HepG2 (cell line): ENCODE measurements at regions not wholly inside any gene's neighbourhood (a gene's known extent, or its start where the extent isn't known, plus 50 kb on each side); places are given as distances from the start of the nearest gene placed in this dataset.

ENCODE experiments used
- ARNTL ChIP-seq: sonication (generic); formaldehyde crosslinking; IDR thresholded peaks from 2 replicates; pipeline ENCODE4 v1.4.0; 2020; ENCODE audit warnings: mild to moderate bottlenecking, missing genetic modification reagents
- ATAD3A ChIP-seq: sonication (generic); formaldehyde crosslinking; IDR thresholded peaks from 2 replicates; pipeline ENCODE4 v1.4.0; 2020; ENCODE audit warnings: missing genetic modification reagents
- CEBPG ChIP-seq: IDR thresholded peaks from 2 replicates; pipeline ENCODE4 v1.6.1; 2016
- MAZ ChIP-seq, 2 experiments: sonication (generic) in 1 of 2; formaldehyde crosslinking in 1 of 2; IDR thresholded peaks; 2 replicates each; pipeline versions ENCODE4 v1.5.0 to v1.6.1; 2012 to 2020; ENCODE audit warnings: low read depth in 2 of 2, mild to moderate bottlenecking in 2 of 2, borderline replicate concordance in 1 of 2, improper control_type of control experiment in 1 of 2, low read length in 1 of 2, missing genetic modification reagents in 1 of 2, moderate library complexity in 1 of 2
- MEIS2 ChIP-seq: sonication (generic); formaldehyde crosslinking; IDR thresholded peaks from 2 replicates; pipeline ENCODE4 v1.9.0; 2021; ENCODE audit warnings: mild to moderate bottlenecking, missing genetic modification reagents
- NFE2L1 ChIP-seq: sonication (generic); formaldehyde crosslinking; IDR thresholded peaks from 2 replicates; pipeline ENCODE4 v1.4.0; 2020; ENCODE audit warnings: missing genetic modification reagents, mild to moderate bottlenecking, borderline replicate concordance
- RCOR2 ChIP-seq: IDR thresholded peaks from 2 replicates; pipeline ENCODE4 v1.6.1; 2016; ENCODE audit warnings: missing biosample characterization, missing genetic modification reagents
- SAP130 ChIP-seq: IDR thresholded peaks from 2 replicates; pipeline ENCODE4 v1.6.1; 2016; ENCODE audit warnings: low read depth
- SKI ChIP-seq: fragments of 450-650 bp; IDR thresholded peaks from one replicate; pipeline ENCODE4 v1.6.1; 2018; ENCODE audit warnings: mild to moderate bottlenecking; ENCODE audit not compliant: partially characterized antibody
- SMARCE1 ChIP-seq: fragments of 450-650 bp; IDR thresholded peaks from 2 replicates; pipeline ENCODE4 v1.6.1; 2017; ENCODE audit warnings: borderline replicate concordance
- SUZ12 ChIP-seq: fragments of 150-350 bp; IDR thresholded peaks from 2 replicates; pipeline ENCODE4 v1.6.1; 2014; ENCODE audit warnings: low read depth, low read length
- TGIF2 ChIP-seq: IDR thresholded peaks from 2 replicates; pipeline ENCODE4 v1.6.1; 2016; ENCODE audit warnings: control low read depth, missing compliant biosample characterization
- ZNF251 ChIP-seq: sonication (generic); formaldehyde crosslinking; IDR thresholded peaks from 2 replicates; pipeline ENCODE4 v1.9.0; 2021; ENCODE audit warnings: mild to moderate bottlenecking, missing genetic modification reagents
- ZNF644 ChIP-seq: IDR thresholded peaks from 2 replicates; pipeline ENCODE4 v1.6.1; 2016; ENCODE audit warnings: low read depth
- ZNF660 ChIP-seq: sonication (generic); formaldehyde crosslinking; IDR thresholded peaks from 2 replicates; pipeline ENCODE4 v1.5.1; 2020; ENCODE audit warnings: mild to moderate bottlenecking, low read depth, missing genetic modification reagents, borderline replicate concordance
- TF ChIP-seq, protein P1 (sequence below): sonication (generic); formaldehyde crosslinking; IDR thresholded peaks from 2 replicates; pipeline ENCODE4 v1.4.0; 2020; ENCODE audit warnings: missing genetic modification reagents, borderline replicate concordance
- TF ChIP-seq, protein P2 (sequence below): sonication (generic); formaldehyde crosslinking; IDR thresholded peaks from 2 replicates; pipeline ENCODE4 v1.5.1; 2020; ENCODE audit warnings: mild to moderate bottlenecking, missing genetic modification reagents
- TF ChIP-seq, protein P3 (sequence below): IDR thresholded peaks from 2 replicates; pipeline ENCODE4 v1.6.1; 2018; ENCODE audit warnings: missing genetic modification reagents
- TF ChIP-seq, protein P4 (sequence below): sonication (generic); formaldehyde crosslinking; IDR thresholded peaks from 2 replicates; pipeline ENCODE4 v1.4.0; 2020; ENCODE audit warnings: missing genetic modification reagents
- TF ChIP-seq, protein P5 (sequence below): sonication (generic); formaldehyde crosslinking; IDR thresholded peaks from 2 replicates; pipeline ENCODE4 v1.4.0; 2020; ENCODE audit warnings: low read depth, mild to moderate bottlenecking, missing genetic modification reagents

DNA sequence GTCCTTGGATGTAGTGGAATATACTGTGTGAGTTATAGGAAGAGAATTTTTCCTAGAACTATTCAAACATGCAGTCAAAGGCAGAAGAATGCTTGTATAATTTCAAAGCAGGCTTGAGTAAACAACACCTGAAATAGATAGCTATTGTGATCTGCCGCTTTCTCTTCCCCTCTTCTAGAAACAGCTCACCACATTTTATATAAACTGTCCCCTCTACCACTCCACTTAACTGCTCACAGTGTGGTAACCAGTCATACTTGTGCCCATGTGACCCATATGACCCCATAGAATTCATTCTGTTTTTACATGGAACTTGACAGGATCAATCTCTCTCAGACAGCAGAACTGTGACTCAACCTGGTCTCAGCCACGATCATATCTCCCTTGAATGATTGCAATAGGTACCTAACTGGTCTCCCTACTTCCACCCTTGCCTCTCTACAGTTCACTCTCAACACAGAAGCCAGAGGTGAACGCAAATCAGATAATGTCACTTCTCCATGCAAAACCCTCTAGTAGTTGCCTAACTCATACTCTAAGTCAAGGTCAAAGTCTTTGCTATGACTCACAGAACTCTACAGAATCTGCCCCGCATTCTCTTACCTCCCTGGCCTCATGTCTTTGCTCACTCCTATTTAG is 85.6 kb upstream of the EFHC2 start (continued):
- TF ChIP-seq, protein P1, sequence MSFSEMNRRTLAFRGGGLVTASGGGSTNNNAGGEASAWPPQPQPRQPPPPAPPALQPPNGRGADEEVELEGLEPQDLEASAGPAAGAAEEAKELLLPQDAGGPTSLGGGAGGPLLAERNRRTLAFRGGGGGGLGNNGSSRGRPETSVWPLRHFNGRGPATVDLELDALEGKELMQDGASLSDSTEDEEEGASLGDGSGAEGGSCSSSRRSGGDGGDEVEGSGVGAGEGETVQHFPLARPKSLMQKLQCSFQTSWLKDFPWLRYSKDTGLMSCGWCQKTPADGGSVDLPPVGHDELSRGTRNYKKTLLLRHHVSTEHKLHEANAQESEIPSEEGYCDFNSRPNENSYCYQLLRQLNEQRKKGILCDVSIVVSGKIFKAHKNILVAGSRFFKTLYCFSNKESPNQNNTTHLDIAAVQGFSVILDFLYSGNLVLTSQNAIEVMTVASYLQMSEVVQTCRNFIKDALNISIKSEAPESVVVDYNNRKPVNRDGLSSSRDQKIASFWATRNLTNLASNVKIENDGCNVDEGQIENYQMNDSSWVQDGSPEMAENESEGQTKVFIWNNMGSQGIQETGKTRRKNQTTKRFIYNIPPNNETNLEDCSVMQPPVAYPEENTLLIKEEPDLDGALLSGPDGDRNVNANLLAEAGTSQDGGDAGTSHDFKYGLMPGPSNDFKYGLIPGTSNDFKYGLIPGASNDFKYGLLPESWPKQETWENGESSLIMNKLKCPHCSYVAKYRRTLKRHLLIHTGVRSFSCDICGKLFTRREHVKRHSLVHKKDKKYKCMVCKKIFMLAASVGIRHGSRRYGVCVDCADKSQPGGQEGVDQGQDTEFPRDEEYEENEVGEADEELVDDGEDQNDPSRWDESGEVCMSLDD (CRISPR knock-in tag), result no peak
- TF ChIP-seq ZNF644 (CRISPR knock-in tag), result 0 out of 2 replicates have a peak, but pooled peaks have one; percentile 60
- no peak for TF ChIP-seq SMARCE1
- TF ChIP-seq ZNF660, result no peak
- TF ChIP-seq TGIF2, result no peak
- no peak for TF ChIP-seq NFE2L1 (CRISPR knock-in tag)
- TF ChIP-seq ATAD3A, result no peak
- TF ChIP-seq SUZ12, result no peak
- peak; percentile 52 for TF ChIP-seq CEBPG (CRISPR knock-in tag)
- TF ChIP-seq, protein P2, sequence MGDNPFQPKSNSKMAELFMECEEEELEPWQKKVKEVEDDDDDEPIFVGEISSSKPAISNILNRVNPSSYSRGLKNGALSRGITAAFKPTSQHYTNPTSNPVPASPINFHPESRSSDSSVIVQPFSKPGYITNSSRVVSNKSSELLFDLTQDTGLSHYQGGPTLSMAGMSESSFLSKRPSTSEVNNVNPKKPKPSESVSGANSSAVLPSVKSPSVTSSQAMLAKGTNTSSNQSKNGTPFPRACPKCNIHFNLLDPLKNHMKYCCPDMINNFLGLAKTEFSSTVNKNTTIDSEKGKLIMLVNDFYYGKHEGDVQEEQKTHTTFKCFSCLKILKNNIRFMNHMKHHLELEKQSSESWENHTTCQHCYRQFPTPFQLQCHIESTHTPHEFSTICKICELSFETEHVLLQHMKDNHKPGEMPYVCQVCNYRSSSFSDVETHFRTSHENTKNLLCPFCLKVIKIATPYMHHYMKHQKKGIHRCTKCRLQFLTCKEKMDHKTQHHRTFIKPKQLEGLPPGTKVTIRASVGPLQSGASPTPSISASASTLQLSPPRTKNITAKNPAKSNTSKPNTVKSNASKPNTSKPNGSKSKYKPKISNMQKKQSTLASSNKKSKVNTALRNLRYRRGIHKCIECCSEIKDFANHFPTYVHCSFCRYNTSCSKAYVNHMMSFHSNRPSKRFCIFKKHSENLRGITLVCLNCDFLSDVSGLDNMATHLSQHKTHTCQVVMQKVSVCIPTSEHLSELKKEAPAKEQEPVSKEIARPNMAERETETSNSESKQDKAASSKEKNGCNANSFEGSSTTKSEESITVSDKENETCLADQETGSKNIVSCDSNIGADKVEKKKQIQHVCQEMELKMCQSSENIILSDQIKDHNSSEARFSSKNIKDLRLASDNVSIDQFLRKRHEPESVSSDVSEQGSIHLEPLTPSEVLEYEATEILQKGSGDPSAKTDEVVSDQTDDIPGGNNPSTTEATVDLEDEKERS (CRISPR knock-in tag), result no peak
- TF ChIP-seq ARNTL (CRISPR knock-in tag), result no peak
- TF ChIP-seq, protein P3, sequence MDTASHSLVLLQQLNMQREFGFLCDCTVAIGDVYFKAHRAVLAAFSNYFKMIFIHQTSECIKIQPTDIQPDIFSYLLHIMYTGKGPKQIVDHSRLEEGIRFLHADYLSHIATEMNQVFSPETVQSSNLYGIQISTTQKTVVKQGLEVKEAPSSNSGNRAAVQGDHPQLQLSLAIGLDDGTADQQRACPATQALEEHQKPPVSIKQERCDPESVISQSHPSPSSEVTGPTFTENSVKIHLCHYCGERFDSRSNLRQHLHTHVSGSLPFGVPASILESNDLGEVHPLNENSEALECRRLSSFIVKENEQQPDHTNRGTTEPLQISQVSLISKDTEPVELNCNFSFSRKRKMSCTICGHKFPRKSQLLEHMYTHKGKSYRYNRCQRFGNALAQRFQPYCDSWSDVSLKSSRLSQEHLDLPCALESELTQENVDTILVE (CRISPR knock-in tag), result no peak
- TF ChIP-seq, protein P4, sequence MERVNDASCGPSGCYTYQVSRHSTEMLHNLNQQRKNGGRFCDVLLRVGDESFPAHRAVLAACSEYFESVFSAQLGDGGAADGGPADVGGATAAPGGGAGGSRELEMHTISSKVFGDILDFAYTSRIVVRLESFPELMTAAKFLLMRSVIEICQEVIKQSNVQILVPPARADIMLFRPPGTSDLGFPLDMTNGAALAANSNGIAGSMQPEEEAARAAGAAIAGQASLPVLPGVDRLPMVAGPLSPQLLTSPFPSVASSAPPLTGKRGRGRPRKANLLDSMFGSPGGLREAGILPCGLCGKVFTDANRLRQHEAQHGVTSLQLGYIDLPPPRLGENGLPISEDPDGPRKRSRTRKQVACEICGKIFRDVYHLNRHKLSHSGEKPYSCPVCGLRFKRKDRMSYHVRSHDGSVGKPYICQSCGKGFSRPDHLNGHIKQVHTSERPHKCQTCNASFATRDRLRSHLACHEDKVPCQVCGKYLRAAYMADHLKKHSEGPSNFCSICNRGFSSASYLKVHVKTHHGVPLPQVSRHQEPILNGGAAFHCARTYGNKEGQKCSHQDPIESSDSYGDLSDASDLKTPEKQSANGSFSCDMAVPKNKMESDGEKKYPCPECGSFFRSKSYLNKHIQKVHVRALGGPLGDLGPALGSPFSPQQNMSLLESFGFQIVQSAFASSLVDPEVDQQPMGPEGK (CRISPR knock-in tag), result no peak
- peak; percentile 21 for TF ChIP-seq SKI
- TF ChIP-seq RCOR2 (CRISPR knock-in tag), result no peak
- TF ChIP-seq SAP130 (CRISPR knock-in tag), result 0 out of 2 replicates have a peak, but pooled peaks have one; percentile 3
- TF ChIP-seq MAZ (IDR thresholded peaks at IDR 0.05; ENCODE audit: borderline replicate concordance, low read depth, low read length), result no peak
- TF ChIP-seq MAZ (CRISPR knock-in tag; IDR thresholded peaks at IDR 0.05; ENCODE audit: low read depth), result no peak
- TF ChIP-seq, protein P5, sequence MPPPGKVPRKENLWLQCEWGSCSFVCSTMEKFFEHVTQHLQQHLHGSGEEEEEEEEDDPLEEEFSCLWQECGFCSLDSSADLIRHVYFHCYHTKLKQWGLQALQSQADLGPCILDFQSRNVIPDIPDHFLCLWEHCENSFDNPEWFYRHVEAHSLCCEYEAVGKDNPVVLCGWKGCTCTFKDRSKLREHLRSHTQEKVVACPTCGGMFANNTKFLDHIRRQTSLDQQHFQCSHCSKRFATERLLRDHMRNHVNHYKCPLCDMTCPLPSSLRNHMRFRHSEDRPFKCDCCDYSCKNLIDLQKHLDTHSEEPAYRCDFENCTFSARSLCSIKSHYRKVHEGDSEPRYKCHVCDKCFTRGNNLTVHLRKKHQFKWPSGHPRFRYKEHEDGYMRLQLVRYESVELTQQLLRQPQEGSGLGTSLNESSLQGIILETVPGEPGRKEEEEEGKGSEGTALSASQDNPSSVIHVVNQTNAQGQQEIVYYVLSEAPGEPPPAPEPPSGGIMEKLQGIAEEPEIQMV (CRISPR knock-in tag), result no peak
- no peak for TF ChIP-seq ZNF251 (CRISPR knock-in tag)
- TF ChIP-seq MEIS2 (CRISPR knock-in tag), result no peak
